IMR-90 (cell line): ENCODE measurements at regions not wholly inside any gene's neighbourhood (a gene's known extent, or its start where the extent isn't known, plus 50 kb on each side); places are given as distances from the start of the nearest gene placed in this dataset.

Source experiments
- ATAC-seq: fragments of 200-7000 bp; cut with Tn5 transposase; 2 replicates; pipeline ENCODE4 v1.9.1; 2020; ENCODE audit warnings: low read depth, mild to moderate bottlenecking, moderate library complexity
- BruUV-seq: library from RNA; stranded (reverse); fragments of 400-500 nt; replicated peaks from 2 replicates; lab custom pipeline; 2021; lab: Mats Ljungman, UMichigan
- CTCF ChIA-PET: fragments of 300-600 bp; formaldehyde crosslinking; extraction: SDS; loops from one replicate; lab custom pipeline; 2021; ENCODE audit warnings: antibody characterized with exemption; lab: Yijun Ruan, JAX
- POLR2A ChIA-PET: fragments of 300-600 bp; sonication (Branson Sonifier 250); formaldehyde crosslinking; loops from one replicate; lab custom pipeline; 2022; ENCODE audit warnings: antibody characterized with exemption; ENCODE audit not compliant: unreplicated experiment; lab: Charles Lee
- DNase-seq: peaks from one replicate; pipeline ENCODE4 v3.0.0; 2013
- H2AFZ ChIP-seq: replicated peaks from 2 replicates; pipeline ENCODE3; 2013; ENCODE audit warnings: low read length, mild to moderate bottlenecking; ENCODE audit not compliant: poor library complexity
- H2AK5ac ChIP-seq: 2 replicates; pipeline ENCODE4 v1.6.1; 2013; ENCODE audit warnings: low read depth, low read length, inconsistent platforms
- H2AK9ac ChIP-seq: replicated peaks from 2 replicates; pipeline ENCODE3; 2013; ENCODE audit warnings: mild to moderate bottlenecking, low read depth, low read length, moderate library complexity; ENCODE audit not compliant: poor library complexity
- H2BK120ac ChIP-seq: 2 replicates; pipeline ENCODE4 v1.6.1; 2013; ENCODE audit warnings: low read depth, low read length, inconsistent platforms
- H2BK15ac ChIP-seq: 3 replicates; pipeline ENCODE4 v1.6.1; 2013; ENCODE audit warnings: low read depth, low read length, inconsistent platforms
- H2BK20ac ChIP-seq: 2 replicates; pipeline ENCODE4 v1.6.1; 2013; ENCODE audit warnings: low read depth, mild to moderate bottlenecking, inconsistent platforms, low read length, moderate library complexity
- H2BK5ac ChIP-seq: 2 replicates; pipeline ENCODE4 v1.6.1; 2013; ENCODE audit warnings: mild to moderate bottlenecking, low read depth, low read length, inconsistent platforms; ENCODE audit not compliant: poor library complexity, severe bottlenecking
- H3K14ac ChIP-seq: replicated peaks from 2 replicates; pipeline ENCODE4 v1.6.1; 2013; ENCODE audit warnings: low read depth, low read length, inconsistent platforms
- H3K18ac ChIP-seq: 2 replicates; pipeline ENCODE4 v1.6.1; 2013; ENCODE audit warnings: low read depth, low read length, control low read depth
- H3K23ac ChIP-seq: 2 replicates; pipeline ENCODE4 v1.6.1; 2013; ENCODE audit warnings: low read depth, low read length, inconsistent platforms
- H3K27ac ChIP-seq: 2 replicates; pipeline ENCODE4 v1.5.1; 2013; ENCODE audit warnings: mild to moderate bottlenecking, control low read depth, low read length; ENCODE audit not compliant: insufficient read depth
- H3K27me3 ChIP-seq: 2 replicates; pipeline ENCODE4 v1.6.1; 2013; ENCODE audit warnings: low read length; ENCODE audit not compliant: control insufficient read depth, insufficient read depth
- H3K36me3 ChIP-seq: 2 replicates; pipeline ENCODE4 v1.6.1; 2013; ENCODE audit warnings: low read length, mixed read lengths; ENCODE audit not compliant: control insufficient read depth, insufficient read depth
- H3K4ac ChIP-seq: 2 replicates; pipeline ENCODE4 v1.6.1; 2013; ENCODE audit warnings: low read depth, low read length, inconsistent platforms
- H3K4me1 ChIP-seq: 2 replicates; pipeline ENCODE4 v1.6.1; 2013; ENCODE audit warnings: low read length, mixed read lengths; ENCODE audit not compliant: control insufficient read depth, insufficient read depth
- H3K4me2 ChIP-seq: 2 replicates; pipeline ENCODE4 v1.6.1; 2013; ENCODE audit warnings: low read depth, mild to moderate bottlenecking, control low read depth, low read length, moderate library complexity
- H3K4me3 ChIP-seq: 2 replicates; pipeline ENCODE4 v1.5.1; 2013; ENCODE audit warnings: low read depth, mild to moderate bottlenecking, control low read depth, low read length, moderate library complexity; ENCODE audit not compliant: insufficient read depth
- H3K56ac ChIP-seq: 2 replicates; pipeline ENCODE4 v1.6.1; 2013; ENCODE audit warnings: low read length, inconsistent platforms; ENCODE audit not compliant: insufficient read depth; ENCODE audit errors: extremely low read depth
- H3K79me1 ChIP-seq, 2 experiments: 2 replicates each; pipeline ENCODE4 v1.6.1; 2013; ENCODE audit warnings: low read length in 2 of 2, inconsistent platforms in 1 of 2, low read depth in 1 of 2
- H3K9ac ChIP-seq: 2 replicates; pipeline ENCODE4 v1.6.1; 2013; ENCODE audit warnings: low read depth, low read length, control low read depth
- H3K9me1 ChIP-seq: 2 replicates; pipeline ENCODE4 v1.6.1; 2013; ENCODE audit warnings: low read length, inconsistent platforms; ENCODE audit not compliant: insufficient read depth
- H3K9me3 ChIP-seq: 2 replicates; pipeline ENCODE4 v1.6.1; 2013; ENCODE audit warnings: low read length; ENCODE audit not compliant: control insufficient read depth, insufficient read depth
- H4K20me1 ChIP-seq: 2 replicates; pipeline ENCODE4 v1.6.1; 2013; ENCODE audit warnings: low read length, inconsistent platforms; ENCODE audit not compliant: insufficient read depth
- H4K5ac ChIP-seq: 2 replicates; pipeline ENCODE4 v1.6.1; 2013; ENCODE audit warnings: mild to moderate bottlenecking, low read depth, low read length, control low read depth
- H4K8ac ChIP-seq, 2 experiments: 2 replicates each; pipeline ENCODE4 v1.6.1; 2013; ENCODE audit warnings: low read depth in 2 of 2, low read length in 2 of 2, control low read depth in 1 of 2, inconsistent platforms in 1 of 2
- H4K91ac ChIP-seq: 2 replicates; pipeline ENCODE4 v1.6.1; 2013; ENCODE audit warnings: low read depth, low read length, inconsistent platforms; ENCODE audit not compliant: insufficient read depth
- BHLHE40 ChIP-seq: fragments of 150-350 bp; IDR thresholded peaks from 2 replicates; pipeline ENCODE4 v1.6.1; 2016; ENCODE audit warnings: mild to moderate bottlenecking, low read depth, low read length
- CHD1 ChIP-seq: IDR thresholded peaks from 2 replicates; pipeline ENCODE4 v1.6.1; 2012; ENCODE audit warnings: low read depth, low read length, improper control_type of control experiment
- CTCF ChIP-seq: conservative IDR thresholded peaks from 2 replicates; pipeline ENCODE4 v1.5.1; 2012; ENCODE audit warnings: mild to moderate bottlenecking, low read depth, low read length, improper control_type of control experiment
- FOS ChIP-seq: fragments of 150-350 bp; IDR thresholded peaks from 2 replicates; pipeline ENCODE4 v1.6.1; 2016; ENCODE audit warnings: low read depth, low read length
- MAZ ChIP-seq: IDR thresholded peaks from 2 replicates; pipeline ENCODE4 v1.6.1; 2012; ENCODE audit warnings: low read depth, mild to moderate bottlenecking, low read length, improper control_type of control experiment, moderate library complexity, borderline replicate concordance
- MXI1 ChIP-seq: IDR thresholded peaks from 2 replicates; pipeline ENCODE4 v1.6.1; 2012; ENCODE audit warnings: low read depth, mild to moderate bottlenecking, low read length, moderate library complexity, borderline replicate concordance
- NFE2L2 ChIP-seq: fragments of 150-350 bp; IDR thresholded peaks from 2 replicates; pipeline ENCODE4 v1.6.1; 2016; ENCODE audit warnings: low read depth, mild to moderate bottlenecking, low read length
- POLR2A ChIP-seq: IDR thresholded peaks from 2 replicates; pipeline ENCODE4 v1.6.1; 2012; ENCODE audit warnings: mild to moderate bottlenecking, low read depth, low read length
- RAD21 ChIP-seq: IDR thresholded peaks from 2 replicates; pipeline ENCODE4 v1.6.1; 2012; ENCODE audit warnings: low read length, improper control_type of control experiment
- SMC3 ChIP-seq: fragments of 150-350 bp; IDR thresholded peaks from 2 replicates; pipeline ENCODE4 v1.6.1; 2016; ENCODE audit warnings: low read depth, mild to moderate bottlenecking, antibody characterized with exemption, low read length, moderate library complexity
- USF2 ChIP-seq: fragments of 150-350 bp; IDR thresholded peaks from 2 replicates; pipeline ENCODE4 v1.6.1; 2017; ENCODE audit warnings: mild to moderate bottlenecking, antibody characterized with exemption, low read length, low read depth
- WGBS, 2 experiments: methylation state at CpG; one replicate each; pipeline versions ENCODE4 v1.1.5 to v1.1.7; 2013; ENCODE audit warnings: missing lambda C conversion rate in 2 of 2; ENCODE audit not compliant: insufficient read length in 1 of 2; ENCODE audit errors: extremely low coverage in 2 of 2; 5-methylcytosine and 5-hydroxymethylcytosine counted together
- dilution Hi-C: fragments of 300-500 bp; cut with HindIII; formaldehyde crosslinking; loops from one replicate; pipeline ENCODE4 v1.14.3; 2018; ENCODE audit warnings: low sequenced_read_pairs; ENCODE audit not compliant: unreplicated experiment
- in situ Hi-C: fragments of 300-500 bp; cut with MboI; formaldehyde crosslinking; loops from 3 replicates; pipeline ENCODE4 v1.14.3; 2019; ENCODE audit warnings: low sequenced_read_pairs, inconsistent platforms, mixed read lengths
- intact Hi-C: fragments of 100-400 bp; cut with micrococcal nuclease; formaldehyde crosslinking; loops from 2 replicates; pipeline ENCODE4 v1.10.0; 2022

- Histone ChIP-seq H3K9ac (no peak overlapping the region), H3K4ac (no peak overlapping the region), H4K91ac (no peak overlapping the region), H3K9me1 (no peaks in the 10 kb centered on the region), H3K27me3 (no peaks in the 10 kb centered on the region), H3K56ac (no peak overlapping the region), H3K79me1 (no peaks in the 10 kb centered on the region), H2BK120ac (no peak overlapping the region), H3K4me1 (no peaks in the 10 kb centered on the region), H3K36me3 (no peaks in the 10 kb centered on the region), H4K20me1 (no peaks in the 10 kb centered on the region), H4K8ac (no peak overlapping the region), H2AK9ac (no peak overlapping the region), H3K14ac (no peak overlapping the region), H2AK5ac (no peak overlapping the region), H2AFZ (no peak overlapping the region), H3K27ac (no peak overlapping the region), H4K5ac (no peak overlapping the region), H3K9me3 (no peaks in the 10 kb centered on the region), H3K18ac (no peak overlapping the region), H2BK20ac (no peak overlapping the region), H2BK15ac (no peak overlapping the region), H3K23ac (no peak overlapping the region), H3K4me3 (no peak overlapping the region), H2BK5ac (no peak overlapping the region), H3K4me2 (no peak overlapping the region)
- dilution Hi-C loops (no loop called here), in situ Hi-C loops (no loop called here), intact Hi-C loops (no loop called here)
- no CpG with 5 or more reads among the region's 6 CpGs for WGBS, 2 experiments
- no peak for DNase-seq
- ChIA-PET POLR2A (no interaction called here), CTCF (no interaction called here)
- TF ChIP-seq CHD1, result no peak
- no peak for TF ChIP-seq NFE2L2
- no peak for TF ChIP-seq USF2
- no peak for TF ChIP-seq FOS
- no peak for TF ChIP-seq MXI1
- TF ChIP-seq POLR2A, result no peak
- no peak for TF ChIP-seq CTCF
- no peak for TF ChIP-seq SMC3
- TF ChIP-seq RAD21, result no peak
- no peak for TF ChIP-seq BHLHE40
- TF ChIP-seq MAZ, result no peak
- no peak for ATAC-seq
- BruUV-seq, result no TSS peak
Observed at GRCh38 chr9:90444609-90445204, 197.9 kb downstream of the DIRAS2 start.
